HG03460 (cell line): ENCODE measurements at regions not wholly inside any gene's neighbourhood (a gene's known extent, or its start where the extent isn't known, plus 50 kb on each side); places are given as distances from the start of the nearest gene placed in this dataset.

Source experiments
- ATAC-seq: cut with Tn5 transposase; IDR thresholded peaks from one replicate; pipeline ENCODE4 v1.9.1; 2021; ENCODE audit not compliant: unreplicated experiment

DNA sequence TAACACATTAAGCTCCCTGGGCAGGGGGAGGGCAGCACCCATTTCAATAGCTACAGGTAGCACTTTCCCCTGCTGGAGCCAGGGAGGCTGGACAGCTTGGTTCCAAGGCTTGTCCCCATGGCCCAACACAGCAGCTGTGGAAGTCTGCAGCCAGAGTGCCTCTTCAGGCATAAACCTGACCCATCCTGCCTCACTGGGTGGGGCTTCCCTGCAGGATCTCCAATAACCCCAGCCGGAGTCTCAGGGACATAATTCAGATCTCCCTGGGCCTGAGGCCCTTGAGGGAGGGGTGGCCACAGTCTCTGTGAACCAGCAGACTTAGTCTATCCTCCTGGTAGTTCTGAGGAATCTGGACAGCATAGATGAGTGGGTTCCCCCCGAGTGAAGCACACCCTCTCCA is 1001.9 kb upstream of the CHAC2 start:
- no peak for ATAC-seq

DNA sequence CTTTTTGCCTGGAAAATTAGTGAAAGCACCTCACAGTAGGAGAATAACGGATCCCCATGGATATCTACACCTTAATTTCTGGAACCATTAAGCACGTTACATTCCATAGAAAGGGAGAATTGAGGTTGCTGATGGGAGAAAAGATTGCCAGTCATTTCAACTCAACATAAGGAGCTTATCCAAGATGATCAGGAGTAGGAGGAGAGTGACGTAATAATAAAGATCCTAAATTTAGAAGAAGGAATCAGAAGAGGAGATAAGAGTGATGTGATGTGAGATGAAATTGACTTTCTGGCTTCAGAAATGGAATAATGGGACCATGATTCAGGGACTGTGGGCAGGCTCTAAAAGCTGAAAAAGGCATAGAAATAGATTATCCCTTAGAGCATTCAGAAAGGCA is 1017.8 kb upstream of the CHAC2 start:
- ATAC-seq: no peak

DNA sequence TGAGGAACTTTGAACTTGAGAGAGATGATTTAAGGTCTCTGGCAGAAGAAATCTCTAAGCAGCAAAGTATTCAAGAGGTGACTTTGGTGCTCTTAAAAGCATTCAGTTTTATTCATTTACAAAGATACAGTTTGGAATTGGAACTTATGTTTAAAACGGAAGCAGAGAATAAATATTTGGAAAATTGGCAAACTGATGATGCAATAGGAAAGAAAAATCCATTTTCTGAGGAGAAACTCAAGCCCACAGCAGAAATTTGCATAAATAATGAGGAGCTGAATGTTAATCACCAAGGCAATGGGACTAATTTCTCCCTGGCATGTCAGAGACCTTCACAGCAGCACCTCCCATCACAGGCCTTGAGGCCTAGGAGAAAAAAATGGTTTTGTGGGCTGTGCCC is 1022.5 kb upstream of the CHAC2 start:
- no peak for ATAC-seq

DNA sequence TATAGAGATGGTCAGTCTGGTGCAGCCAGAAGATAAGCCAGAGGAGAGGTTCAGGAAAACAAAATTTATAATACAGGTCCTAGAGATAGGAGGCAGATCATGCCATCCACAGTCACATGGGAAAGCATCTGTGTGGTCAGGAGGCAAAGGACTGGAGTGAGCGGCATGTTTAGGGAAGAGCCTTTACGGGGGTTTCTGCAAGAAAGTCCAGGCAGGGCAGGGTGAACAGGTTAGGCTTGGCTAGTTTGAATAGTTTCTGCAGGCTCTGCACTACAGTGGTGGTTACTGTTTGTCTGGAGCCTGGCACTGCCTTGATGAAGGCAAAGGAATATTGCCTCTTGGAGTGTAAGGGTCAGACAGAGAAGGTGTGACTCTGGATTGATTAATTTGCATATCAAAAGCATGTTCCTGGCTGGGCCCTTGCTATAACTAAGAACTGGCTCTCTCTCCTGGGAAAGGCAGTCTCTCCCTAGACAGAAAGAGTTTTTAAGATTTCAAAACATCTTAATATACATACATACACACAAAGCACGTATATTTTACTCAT is 1034.7 kb upstream of the CHAC2 start:
- ATAC-seq: no peak

DNA sequence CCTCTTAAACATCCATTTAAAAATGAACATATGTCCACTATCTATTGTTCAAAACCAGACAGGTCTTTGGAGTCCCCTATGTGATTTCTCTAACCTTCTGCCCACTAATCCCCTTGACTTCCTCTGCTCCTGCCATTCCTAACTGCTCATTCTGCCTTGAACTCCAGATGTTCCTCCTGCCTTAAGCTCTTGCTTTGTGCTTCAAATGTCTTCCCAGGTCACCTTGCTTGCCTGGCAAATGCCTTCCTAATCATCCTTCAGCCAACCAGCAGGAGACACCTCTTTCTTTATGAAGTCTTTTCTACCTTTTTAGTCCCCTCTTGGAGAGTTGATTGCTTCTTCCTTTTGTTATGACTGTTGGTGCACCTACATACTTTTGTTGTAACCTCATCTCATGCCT is 1043.0 kb upstream of the CHAC2 start:
- no peak for ATAC-seq

DNA sequence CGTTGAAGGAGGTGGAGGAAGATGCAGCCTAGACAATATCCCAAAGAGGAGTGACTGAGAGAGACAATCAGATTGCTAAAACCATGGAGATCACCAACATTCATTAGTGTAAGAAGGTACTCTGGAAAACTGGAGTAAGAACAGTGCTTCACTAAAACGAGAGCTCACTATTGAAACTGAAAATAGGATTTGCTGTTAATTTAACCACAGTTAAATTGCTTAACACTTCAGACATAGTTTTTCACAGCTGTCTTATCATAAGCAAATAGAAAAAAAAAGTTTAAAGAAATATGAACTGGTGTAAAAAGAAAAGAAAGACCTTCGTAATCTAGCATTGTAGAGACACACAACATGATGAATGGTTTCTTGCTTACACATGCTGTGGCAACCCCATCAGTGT is 1049.8 kb upstream of the CHAC2 start:
- ATAC-seq: no peak

DNA sequence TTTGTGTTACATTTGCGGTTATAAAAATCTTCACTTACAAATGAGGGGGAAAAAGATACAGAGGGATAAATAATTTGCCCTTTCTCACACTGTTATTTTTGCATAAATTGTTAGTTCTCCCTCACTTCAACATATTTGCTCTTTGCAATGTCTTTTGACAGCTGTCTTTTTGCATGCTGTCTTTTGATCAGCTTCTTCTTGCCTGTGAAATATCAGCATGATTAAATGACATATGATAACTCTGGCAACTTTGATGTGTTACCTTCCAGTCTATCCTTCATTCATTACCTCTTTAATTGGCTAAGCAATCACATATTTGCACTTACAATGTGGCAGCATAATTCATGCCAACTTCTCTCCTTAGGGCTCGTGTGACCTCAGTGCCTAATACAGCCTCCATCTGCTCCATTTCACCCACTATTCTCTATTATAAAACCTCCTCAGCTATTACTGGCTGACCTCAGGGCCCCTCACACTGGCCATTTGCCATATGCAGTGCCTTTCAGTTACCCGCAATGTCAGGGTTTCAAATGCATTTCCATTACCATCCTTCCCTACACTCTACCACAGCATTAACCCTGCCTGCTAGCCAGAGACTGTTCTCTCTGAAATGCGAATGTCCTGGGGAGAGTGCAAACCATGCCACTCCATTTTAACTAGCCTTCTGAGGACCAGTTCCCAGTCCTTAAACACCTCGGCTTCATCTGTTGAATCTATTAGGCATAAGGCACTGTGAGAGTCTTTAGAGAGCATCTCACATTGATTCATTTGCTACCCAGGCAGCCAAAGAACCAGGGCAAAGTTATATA is 1056.6 kb upstream of the CHAC2 start:
- no peak for ATAC-seq

DNA sequence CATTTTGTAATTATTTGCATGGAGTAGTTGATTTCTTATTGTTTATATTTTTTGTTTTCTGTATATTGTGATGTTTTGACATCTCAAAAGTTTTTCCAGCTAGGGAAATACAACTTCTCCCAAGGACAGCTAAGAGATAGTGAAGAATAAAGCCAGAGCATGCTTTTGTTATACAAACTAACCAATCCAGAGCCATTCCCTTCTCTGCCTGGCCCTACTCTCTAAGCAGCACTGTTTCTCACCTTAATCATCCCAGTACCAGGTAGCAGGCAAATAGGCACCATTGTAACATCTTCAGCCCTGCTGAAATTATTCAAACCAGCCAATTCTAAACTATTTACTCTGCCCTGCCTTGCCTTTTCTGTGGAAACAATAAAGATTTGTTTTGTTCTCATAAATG is 1063.4 kb upstream of the CHAC2 start:
- ATAC-seq: no peak

DNA sequence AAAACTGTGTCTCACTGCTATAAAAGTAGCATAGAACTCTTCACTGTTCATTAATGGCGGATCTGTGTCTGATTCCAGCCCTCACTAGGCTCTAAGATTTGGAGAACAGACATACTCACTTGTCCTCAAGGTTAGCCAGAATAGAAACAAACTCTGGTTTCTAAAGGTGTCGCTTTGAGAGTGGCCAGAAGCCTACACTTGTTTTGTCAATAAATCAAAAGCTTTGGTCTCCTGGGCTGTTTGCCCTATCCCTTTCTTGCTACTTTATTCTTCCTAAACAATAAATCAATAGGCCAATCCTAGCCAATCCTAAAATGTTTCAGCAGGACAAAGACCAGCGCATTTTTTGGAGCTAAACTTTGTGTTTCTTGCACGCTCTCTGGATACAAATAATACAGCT is 1064.6 kb upstream of the CHAC2 start:
- ATAC-seq: no peak

DNA sequence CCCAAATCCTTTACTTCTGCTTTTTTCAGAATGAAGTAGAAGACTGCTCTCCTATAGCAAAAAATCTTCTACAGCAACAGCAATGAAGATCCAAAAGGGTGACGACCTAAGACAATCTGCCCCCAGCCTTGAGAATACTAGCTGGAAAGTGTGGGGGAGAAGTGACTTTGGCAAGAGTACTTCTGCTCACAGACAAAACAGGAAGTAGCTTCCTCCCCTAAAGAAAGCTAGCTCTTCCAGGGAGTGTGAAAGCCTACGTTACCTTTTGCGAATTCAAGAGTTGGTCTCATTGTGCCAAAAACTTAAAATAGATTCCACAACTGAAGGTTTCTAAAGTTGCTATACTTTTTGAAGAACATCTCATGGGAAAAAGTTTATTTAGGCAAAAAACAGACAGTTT is 1069.2 kb upstream of the CHAC2 start:
- ATAC-seq: no peak

DNA sequence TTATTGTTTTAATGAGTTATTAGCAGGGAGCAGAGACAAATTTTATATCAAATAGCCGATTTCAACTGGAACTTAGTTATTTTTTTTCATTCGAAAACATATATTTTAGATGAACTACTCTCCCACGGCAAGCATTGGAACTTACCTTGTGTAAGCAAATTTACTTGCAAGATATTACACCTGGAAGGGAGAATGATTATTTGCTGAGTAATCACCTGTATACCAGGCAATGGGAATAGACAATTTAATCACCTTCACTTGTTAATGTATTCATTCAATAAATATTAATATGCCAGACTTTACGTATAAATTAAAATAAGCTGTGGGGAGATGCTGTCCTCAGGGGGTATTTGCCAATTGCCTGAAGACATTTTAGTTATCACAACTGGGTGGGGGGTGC is 1069.9 kb upstream of the CHAC2 start:
- ATAC-seq: no peak

DNA sequence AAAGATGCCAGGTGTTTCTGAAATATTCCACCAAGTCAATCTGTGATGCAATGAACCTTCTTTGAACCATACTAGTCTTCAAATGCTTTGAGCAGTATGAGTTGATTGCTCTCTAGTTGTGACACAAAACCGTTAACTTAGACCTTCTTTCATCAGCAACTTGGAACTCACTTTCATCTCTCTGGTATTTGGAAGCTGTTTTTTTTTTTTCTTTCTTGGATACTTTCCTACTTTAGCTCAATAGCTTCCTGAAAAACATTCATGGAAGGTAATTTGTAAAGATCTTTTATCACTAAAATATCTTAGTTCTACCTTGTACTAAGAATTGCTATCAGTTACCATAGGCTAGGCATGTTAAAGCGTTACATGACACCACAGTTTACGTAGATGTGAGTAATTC is 1071.9 kb upstream of the CHAC2 start:
- ATAC-seq: no peak

DNA sequence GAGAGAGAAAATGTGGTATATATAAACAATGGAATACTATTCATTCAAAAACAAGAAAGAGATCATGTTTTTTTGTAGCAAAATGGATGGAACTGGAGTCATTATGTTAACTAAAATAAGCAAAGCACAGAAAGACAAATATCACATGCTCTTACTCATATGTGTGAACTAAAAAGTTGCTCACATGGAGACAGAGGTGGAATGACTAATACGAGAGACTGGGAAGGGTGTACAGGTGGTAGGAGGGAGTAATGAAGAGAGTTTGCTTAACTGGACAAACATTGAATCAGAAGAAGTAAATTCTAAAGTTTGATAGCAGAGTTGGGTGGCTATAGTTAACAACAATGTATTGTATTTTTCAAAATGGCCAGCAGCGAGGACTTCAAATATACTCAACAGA is 1080.7 kb upstream of the CHAC2 start:
- ATAC-seq: no peak

DNA sequence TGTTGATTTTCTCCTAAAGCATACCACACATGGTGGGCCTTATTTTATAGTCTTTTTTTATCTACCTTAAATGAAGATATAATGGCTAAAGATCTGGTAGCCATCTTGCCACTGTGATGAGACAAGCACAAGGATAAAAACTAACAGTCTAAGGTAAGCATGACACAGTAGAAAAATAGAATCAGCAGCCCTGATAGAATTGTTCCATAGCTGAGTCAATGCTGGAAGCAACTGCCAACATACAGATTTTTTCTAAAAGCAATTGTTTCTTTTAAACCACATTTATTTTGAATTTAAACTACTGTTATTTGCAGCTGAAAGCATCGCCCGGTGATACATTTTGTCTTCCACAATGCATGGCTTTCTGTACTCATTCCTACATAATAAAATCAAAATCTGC is 1091.5 kb upstream of the CHAC2 start:
- no peak for ATAC-seq

DNA sequence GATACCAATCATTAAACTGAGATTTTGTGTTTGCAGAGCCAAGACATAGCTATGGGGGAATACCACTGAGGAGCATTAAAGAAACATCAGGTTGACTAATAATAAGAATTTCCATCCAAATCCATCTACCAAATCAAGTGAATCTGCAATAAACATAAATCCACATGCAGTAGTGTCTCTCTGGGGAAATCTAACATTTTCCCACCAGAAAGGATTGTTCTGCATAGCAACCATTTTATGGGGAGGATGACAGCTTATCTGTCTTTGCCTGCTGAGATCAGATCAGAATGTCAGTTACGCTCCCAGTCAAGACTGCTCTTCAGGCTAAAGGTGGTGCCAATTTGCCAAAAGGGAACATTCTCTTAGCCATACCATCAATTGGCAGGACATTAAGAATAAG is 1098.9 kb upstream of the CHAC2 start:
- ATAC-seq: no peak

DNA sequence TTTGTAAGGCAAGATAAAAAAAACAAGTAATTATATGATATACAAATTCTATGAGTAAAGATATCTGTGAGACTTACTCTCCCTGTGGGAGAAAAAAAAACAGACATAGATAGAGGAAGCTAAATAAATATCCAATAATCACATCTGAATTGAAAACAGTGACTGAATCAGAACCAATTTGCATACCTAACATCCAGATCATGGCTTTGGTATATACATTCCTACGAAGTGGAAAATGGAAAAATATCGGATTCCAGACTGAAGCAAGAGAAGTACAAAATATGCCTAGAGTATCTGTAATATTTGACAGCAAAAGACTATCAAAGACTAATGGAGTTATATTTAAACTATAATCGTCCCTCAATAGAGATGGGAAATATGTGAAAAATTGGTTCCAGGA is 1108.1 kb upstream of the CHAC2 start:
- ATAC-seq: no peak

DNA sequence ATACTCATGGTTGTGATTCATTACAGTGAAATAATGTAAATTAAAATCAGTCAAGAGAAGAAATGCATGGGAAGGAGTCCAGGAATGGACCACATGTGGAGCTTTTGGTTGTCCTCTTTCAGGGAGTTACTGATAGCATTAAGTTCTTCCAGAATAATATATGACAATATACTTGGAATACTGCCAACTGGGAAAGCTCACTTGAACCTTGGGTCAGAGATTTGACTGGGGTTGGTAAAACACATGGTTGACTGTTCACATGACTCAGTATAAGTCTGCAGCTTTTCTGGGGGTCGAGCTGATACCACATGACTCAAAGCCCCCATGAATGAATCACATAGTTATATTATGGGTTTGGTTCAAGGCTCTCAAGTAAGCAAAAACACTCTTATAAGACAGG is 1109.0 kb upstream of the CHAC2 start:
- ATAC-seq: no peak

DNA sequence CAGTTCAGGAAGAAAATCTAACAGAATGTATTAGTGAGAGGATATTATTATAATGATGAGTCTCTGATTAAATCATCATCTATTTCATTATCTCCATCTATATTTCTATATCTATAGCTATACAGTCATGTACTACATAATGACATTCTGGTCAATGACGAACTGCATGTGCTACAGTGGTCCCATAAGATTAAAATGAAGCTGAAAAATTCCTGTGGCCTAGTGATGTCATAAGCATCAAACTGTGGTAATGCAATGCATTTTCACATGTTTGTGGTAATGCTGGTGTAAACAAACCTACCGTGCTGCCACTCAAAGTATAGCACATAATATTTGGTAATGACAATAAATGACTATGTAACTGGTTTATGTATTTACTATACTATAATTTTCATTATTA is 1127.9 kb upstream of the CHAC2 start:
- ATAC-seq: no peak

DNA sequence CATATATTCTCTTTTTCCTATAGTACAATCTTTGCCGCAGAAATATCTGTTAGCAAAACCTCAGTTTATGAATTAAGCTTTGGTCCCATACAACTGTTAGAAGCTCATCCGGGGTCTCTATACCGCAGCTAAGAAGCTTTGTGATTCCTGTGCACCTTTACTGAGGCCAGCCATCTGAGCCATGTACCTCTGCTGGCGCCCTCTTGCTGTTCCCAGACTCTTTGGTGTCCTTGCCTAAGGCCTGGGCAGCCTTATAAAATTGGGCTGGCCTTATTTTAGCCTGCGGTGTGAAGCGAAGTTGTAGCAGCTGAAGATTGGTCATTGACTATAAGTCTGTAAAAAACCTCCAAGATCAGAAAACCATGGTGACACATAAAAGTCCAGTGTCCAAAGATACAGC is 1135.1 kb upstream of the CHAC2 start:
- no peak for ATAC-seq

DNA sequence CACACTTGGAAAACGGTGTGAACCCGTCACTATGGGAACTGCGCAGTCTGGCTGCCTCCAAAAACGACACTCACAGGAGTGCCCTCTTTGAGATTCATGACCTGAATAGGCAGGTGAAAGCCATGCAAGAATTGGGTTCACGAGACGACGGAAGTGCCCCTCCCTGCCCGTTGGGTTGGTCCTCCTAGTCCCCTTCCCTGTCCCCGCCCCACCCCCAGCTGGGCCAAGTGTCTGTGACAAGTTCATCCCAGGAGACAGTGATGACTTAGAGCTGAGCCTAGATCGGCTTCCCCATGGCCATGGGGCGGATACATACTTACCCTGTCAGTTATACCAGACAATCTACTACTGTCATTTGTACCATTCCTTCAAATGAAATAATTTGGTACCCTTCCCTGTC is 1137.7 kb upstream of the CHAC2 start:
- no peak for ATAC-seq

DNA sequence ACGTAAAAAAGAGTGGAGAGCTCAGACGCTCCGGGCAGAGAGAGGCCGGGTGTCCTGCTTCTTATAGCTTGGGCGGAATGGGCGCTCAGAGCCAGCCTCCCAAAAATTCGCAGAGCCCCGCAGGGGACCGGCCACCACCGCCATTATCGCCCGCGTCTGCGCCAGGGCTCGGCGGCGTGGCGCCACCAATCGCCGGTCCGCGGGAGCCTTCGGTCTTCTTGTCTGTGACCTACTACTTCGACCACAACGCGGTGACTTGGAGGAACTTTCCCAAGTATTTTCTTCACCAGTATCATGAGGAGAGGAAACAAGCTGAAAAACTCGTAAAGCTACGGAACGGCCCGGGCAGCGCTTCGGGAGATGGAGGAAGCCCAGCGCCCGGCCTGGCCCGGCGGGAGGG is 1138.1 kb upstream of the CHAC2 start:
- no peak for ATAC-seq

DNA sequence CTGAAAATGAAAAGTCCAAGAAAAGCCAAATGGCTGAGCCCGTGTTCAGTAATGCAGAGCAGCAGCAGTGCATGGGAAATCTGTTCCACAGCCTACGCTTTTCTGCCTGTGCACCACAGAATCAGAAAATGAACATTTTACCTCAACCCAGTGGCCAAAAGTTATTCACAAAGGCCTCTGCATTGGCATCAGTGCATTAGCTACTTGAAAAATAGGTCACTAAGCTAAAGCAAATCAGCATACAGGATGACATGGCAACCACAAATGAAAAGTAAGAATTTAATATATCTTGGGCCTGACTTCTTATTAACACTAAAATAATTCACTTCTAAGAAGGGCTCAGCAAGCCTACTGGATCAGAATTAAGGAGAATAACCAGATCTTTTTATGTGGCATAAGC is 1145.3 kb upstream of the CHAC2 start:
- ATAC-seq: no peak

DNA sequence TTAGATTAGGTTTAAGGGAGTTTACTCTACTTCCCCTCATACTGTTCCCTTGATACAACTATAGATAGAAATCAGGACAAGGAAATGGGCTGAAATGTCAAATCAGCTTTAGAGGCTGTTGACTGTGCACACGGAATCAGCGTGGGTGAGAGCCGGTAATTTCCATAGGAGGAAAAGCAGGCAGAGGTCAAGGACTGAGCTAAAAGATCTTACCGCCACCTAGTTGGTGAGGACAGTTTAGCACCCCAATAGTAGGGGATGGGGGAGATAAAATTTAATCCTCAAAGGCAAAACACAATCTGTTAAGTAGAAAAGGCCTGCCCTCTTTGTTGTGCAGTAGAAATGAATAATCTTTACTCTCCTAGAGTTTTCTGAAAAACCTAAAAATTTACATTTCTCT is 1154.5 kb upstream of the CHAC2 start:
- ATAC-seq: no peak
